H1 (cell line): ENCODE measurements at regions not wholly inside any gene's neighbourhood (a gene's known extent, or its start where the extent isn't known, plus 50 kb on each side); places are given as distances from the start of the nearest gene placed in this dataset.

ENCODE experiments used
- BCL11A ChIP-seq, 2 experiments: IDR thresholded peaks; one replicate each; pipeline ENCODE4 v1.6.1; 2011; ENCODE audit warnings: low read depth in 2 of 2, low read length in 2 of 2, mild to moderate bottlenecking in 2 of 2
- JUND ChIP-seq: IDR thresholded peaks from 2 replicates; pipeline ENCODE4 v1.6.1; 2011; ENCODE audit warnings: mild to moderate bottlenecking, improper control_type of control experiment, low read length
- RAD21 ChIP-seq, 2 experiments: IDR thresholded peaks in 1 of 2; conservative IDR thresholded peaks in 1 of 2; 2 replicates each; pipeline ENCODE4 v1.6.1; 2011; ENCODE audit warnings: low read depth in 2 of 2, low read length in 2 of 2, improper control_type of control experiment in 1 of 2, inconsistent platforms in 1 of 2, mild to moderate bottlenecking in 1 of 2, moderate library complexity in 1 of 2

DNA sequence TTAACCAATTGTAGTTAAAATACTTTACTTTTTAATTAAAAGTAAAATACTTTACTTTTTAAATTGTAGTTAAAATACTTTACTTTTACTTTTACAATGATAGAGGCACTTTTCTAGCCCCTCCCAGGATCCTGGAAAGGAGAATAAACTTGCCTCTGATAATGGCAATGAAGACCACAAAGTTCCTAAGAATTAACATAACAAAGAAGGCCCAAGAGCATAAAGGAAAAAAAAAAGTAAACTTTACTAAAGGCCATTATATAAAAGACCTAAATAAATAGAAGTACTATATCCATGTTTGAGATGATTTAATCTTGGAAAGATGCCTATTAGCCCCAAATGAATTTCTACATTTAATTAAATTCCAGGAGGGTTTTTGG, 129.1 kb upstream of the THY1 start (continued):
- TF ChIP-seq RAD21 (IDR thresholded peaks at IDR 0.05 in 1 of 2, conservative IDR thresholded peaks at IDR 0.05 in 1 of 2; ENCODE audit: low read depth in 2 of 2, low read length in 2 of 2) (no peak), JUND (no peak), BCL11A (IDR thresholded peaks at IDR 0.05; ENCODE audit: low read depth in 2 of 2, low read length in 2 of 2) (no peak)
